IMR-90 (cell line): ENCODE measurements at regions not wholly inside any gene's neighbourhood (a gene's known extent, or its start where the extent isn't known, plus 50 kb on each side); places are given as distances from the start of the nearest gene placed in this dataset.

ENCODE experiments used
- ATAC-seq: fragments of 200-7000 bp; cut with Tn5 transposase; 2 replicates; pipeline ENCODE4 v1.9.1; 2020; ENCODE audit warnings: low read depth, mild to moderate bottlenecking, moderate library complexity
- BruUV-seq: library from RNA; stranded (reverse); fragments of 400-500 nt; replicated peaks from 2 replicates; lab custom pipeline; 2021; lab: Mats Ljungman, UMichigan
- CTCF ChIA-PET: fragments of 300-600 bp; formaldehyde crosslinking; extraction: SDS; loops from one replicate; lab custom pipeline; 2021; ENCODE audit warnings: antibody characterized with exemption; lab: Yijun Ruan, JAX
- POLR2A ChIA-PET: fragments of 300-600 bp; sonication (Branson Sonifier 250); formaldehyde crosslinking; loops from one replicate; lab custom pipeline; 2022; ENCODE audit warnings: antibody characterized with exemption; ENCODE audit not compliant: unreplicated experiment; lab: Charles Lee
- DNase-seq: peaks from one replicate; pipeline ENCODE4 v3.0.0; 2013
- H2AFZ ChIP-seq: replicated peaks from 2 replicates; pipeline ENCODE3; 2013; ENCODE audit warnings: low read length, mild to moderate bottlenecking; ENCODE audit not compliant: poor library complexity
- H2AK5ac ChIP-seq: 2 replicates; pipeline ENCODE4 v1.6.1; 2013; ENCODE audit warnings: low read depth, low read length, inconsistent platforms
- H2AK9ac ChIP-seq: replicated peaks from 2 replicates; pipeline ENCODE3; 2013; ENCODE audit warnings: mild to moderate bottlenecking, low read depth, low read length, moderate library complexity; ENCODE audit not compliant: poor library complexity
- H2BK120ac ChIP-seq: 2 replicates; pipeline ENCODE4 v1.6.1; 2013; ENCODE audit warnings: low read depth, low read length, inconsistent platforms
- H2BK15ac ChIP-seq: 3 replicates; pipeline ENCODE4 v1.6.1; 2013; ENCODE audit warnings: low read depth, low read length, inconsistent platforms
- H2BK20ac ChIP-seq: 2 replicates; pipeline ENCODE4 v1.6.1; 2013; ENCODE audit warnings: low read depth, mild to moderate bottlenecking, inconsistent platforms, low read length, moderate library complexity
- H2BK5ac ChIP-seq: 2 replicates; pipeline ENCODE4 v1.6.1; 2013; ENCODE audit warnings: mild to moderate bottlenecking, low read depth, low read length, inconsistent platforms; ENCODE audit not compliant: poor library complexity, severe bottlenecking
- H3K14ac ChIP-seq: replicated peaks from 2 replicates; pipeline ENCODE4 v1.6.1; 2013; ENCODE audit warnings: low read depth, low read length, inconsistent platforms
- H3K18ac ChIP-seq: 2 replicates; pipeline ENCODE4 v1.6.1; 2013; ENCODE audit warnings: low read depth, low read length, control low read depth
- H3K23ac ChIP-seq: 2 replicates; pipeline ENCODE4 v1.6.1; 2013; ENCODE audit warnings: low read depth, low read length, inconsistent platforms
- H3K27ac ChIP-seq: 2 replicates; pipeline ENCODE4 v1.5.1; 2013; ENCODE audit warnings: mild to moderate bottlenecking, control low read depth, low read length; ENCODE audit not compliant: insufficient read depth
- H3K27me3 ChIP-seq: 2 replicates; pipeline ENCODE4 v1.6.1; 2013; ENCODE audit warnings: low read length; ENCODE audit not compliant: control insufficient read depth, insufficient read depth
- H3K36me3 ChIP-seq: 2 replicates; pipeline ENCODE4 v1.6.1; 2013; ENCODE audit warnings: low read length, mixed read lengths; ENCODE audit not compliant: control insufficient read depth, insufficient read depth
- H3K4ac ChIP-seq: 2 replicates; pipeline ENCODE4 v1.6.1; 2013; ENCODE audit warnings: low read depth, low read length, inconsistent platforms
- H3K4me1 ChIP-seq: 2 replicates; pipeline ENCODE4 v1.6.1; 2013; ENCODE audit warnings: low read length, mixed read lengths; ENCODE audit not compliant: control insufficient read depth, insufficient read depth
- H3K4me2 ChIP-seq: 2 replicates; pipeline ENCODE4 v1.6.1; 2013; ENCODE audit warnings: low read depth, mild to moderate bottlenecking, control low read depth, low read length, moderate library complexity
- H3K4me3 ChIP-seq: 2 replicates; pipeline ENCODE4 v1.5.1; 2013; ENCODE audit warnings: low read depth, mild to moderate bottlenecking, control low read depth, low read length, moderate library complexity; ENCODE audit not compliant: insufficient read depth
- H3K56ac ChIP-seq: 2 replicates; pipeline ENCODE4 v1.6.1; 2013; ENCODE audit warnings: low read length, inconsistent platforms; ENCODE audit not compliant: insufficient read depth; ENCODE audit errors: extremely low read depth
- H3K79me1 ChIP-seq, 2 experiments: 2 replicates each; pipeline ENCODE4 v1.6.1; 2013; ENCODE audit warnings: low read length in 2 of 2, inconsistent platforms in 1 of 2, low read depth in 1 of 2
- H3K9ac ChIP-seq: 2 replicates; pipeline ENCODE4 v1.6.1; 2013; ENCODE audit warnings: low read depth, low read length, control low read depth
- H3K9me1 ChIP-seq: 2 replicates; pipeline ENCODE4 v1.6.1; 2013; ENCODE audit warnings: low read length, inconsistent platforms; ENCODE audit not compliant: insufficient read depth
- H3K9me3 ChIP-seq: 2 replicates; pipeline ENCODE4 v1.6.1; 2013; ENCODE audit warnings: low read length; ENCODE audit not compliant: control insufficient read depth, insufficient read depth
- H4K20me1 ChIP-seq: 2 replicates; pipeline ENCODE4 v1.6.1; 2013; ENCODE audit warnings: low read length, inconsistent platforms; ENCODE audit not compliant: insufficient read depth
- H4K5ac ChIP-seq: 2 replicates; pipeline ENCODE4 v1.6.1; 2013; ENCODE audit warnings: mild to moderate bottlenecking, low read depth, low read length, control low read depth
- H4K8ac ChIP-seq, 2 experiments: 2 replicates each; pipeline ENCODE4 v1.6.1; 2013; ENCODE audit warnings: low read depth in 2 of 2, low read length in 2 of 2, control low read depth in 1 of 2, inconsistent platforms in 1 of 2
- H4K91ac ChIP-seq: 2 replicates; pipeline ENCODE4 v1.6.1; 2013; ENCODE audit warnings: low read depth, low read length, inconsistent platforms; ENCODE audit not compliant: insufficient read depth
- BHLHE40 ChIP-seq: fragments of 150-350 bp; IDR thresholded peaks from 2 replicates; pipeline ENCODE4 v1.6.1; 2016; ENCODE audit warnings: mild to moderate bottlenecking, low read depth, low read length
- CEBPB ChIP-seq: IDR thresholded peaks from 2 replicates; pipeline ENCODE4 v1.6.1; 2012; ENCODE audit warnings: low read depth, low read length, improper control_type of control experiment
- CHD1 ChIP-seq: IDR thresholded peaks from 2 replicates; pipeline ENCODE4 v1.6.1; 2012; ENCODE audit warnings: low read depth, low read length, improper control_type of control experiment
- FOS ChIP-seq: fragments of 150-350 bp; IDR thresholded peaks from 2 replicates; pipeline ENCODE4 v1.6.1; 2016; ENCODE audit warnings: low read depth, low read length
- MAFK ChIP-seq: IDR thresholded peaks from 2 replicates; pipeline ENCODE4 v1.6.1; 2012; ENCODE audit warnings: low read depth, low read length, improper control_type of control experiment
- MAZ ChIP-seq: IDR thresholded peaks from 2 replicates; pipeline ENCODE4 v1.6.1; 2012; ENCODE audit warnings: low read depth, mild to moderate bottlenecking, low read length, improper control_type of control experiment, moderate library complexity, borderline replicate concordance
- MXI1 ChIP-seq: IDR thresholded peaks from 2 replicates; pipeline ENCODE4 v1.6.1; 2012; ENCODE audit warnings: low read depth, mild to moderate bottlenecking, low read length, moderate library complexity, borderline replicate concordance
- NFE2L2 ChIP-seq: fragments of 150-350 bp; IDR thresholded peaks from 2 replicates; pipeline ENCODE4 v1.6.1; 2016; ENCODE audit warnings: low read depth, mild to moderate bottlenecking, low read length
- POLR2A ChIP-seq: IDR thresholded peaks from 2 replicates; pipeline ENCODE4 v1.6.1; 2012; ENCODE audit warnings: mild to moderate bottlenecking, low read depth, low read length
- RAD21 ChIP-seq: IDR thresholded peaks from 2 replicates; pipeline ENCODE4 v1.6.1; 2012; ENCODE audit warnings: low read length, improper control_type of control experiment
- RCOR1 ChIP-seq: IDR thresholded peaks from 2 replicates; pipeline ENCODE4 v1.6.1; 2012; ENCODE audit warnings: mild to moderate bottlenecking, low read length, improper control_type of control experiment; ENCODE audit not compliant: insufficient replicate concordance
- RFX5 ChIP-seq: IDR thresholded peaks from 2 replicates; pipeline ENCODE4 v1.8.0; 2012; ENCODE audit warnings: low read depth, mild to moderate bottlenecking, low read length, moderate library complexity
- SMC3 ChIP-seq: fragments of 150-350 bp; IDR thresholded peaks from 2 replicates; pipeline ENCODE4 v1.6.1; 2016; ENCODE audit warnings: low read depth, mild to moderate bottlenecking, antibody characterized with exemption, low read length, moderate library complexity
- WGBS, 2 experiments: methylation state at CpG; one replicate each; pipeline versions ENCODE4 v1.1.5 to v1.1.7; 2013; ENCODE audit warnings: missing lambda C conversion rate in 2 of 2; ENCODE audit not compliant: insufficient read length in 1 of 2; ENCODE audit errors: extremely low coverage in 2 of 2; 5-methylcytosine and 5-hydroxymethylcytosine counted together
- dilution Hi-C: fragments of 300-500 bp; cut with HindIII; formaldehyde crosslinking; loops from one replicate; pipeline ENCODE4 v1.14.3; 2018; ENCODE audit warnings: low sequenced_read_pairs; ENCODE audit not compliant: unreplicated experiment
- in situ Hi-C: fragments of 300-500 bp; cut with MboI; formaldehyde crosslinking; loops from 3 replicates; pipeline ENCODE4 v1.14.3; 2019; ENCODE audit warnings: low sequenced_read_pairs, inconsistent platforms, mixed read lengths
- intact Hi-C: fragments of 100-400 bp; cut with micrococcal nuclease; formaldehyde crosslinking; loops from 2 replicates; pipeline ENCODE4 v1.10.0; 2022
- TF ChIP-seq, protein P1 (sequence below): conservative IDR thresholded peaks from 2 replicates; pipeline ENCODE4 v1.5.1; 2012; ENCODE audit warnings: mild to moderate bottlenecking, low read depth, low read length, improper control_type of control experiment
- TF ChIP-seq, protein P2 (sequence below): fragments of 150-350 bp; IDR thresholded peaks from 2 replicates; pipeline ENCODE4 v1.6.1; 2017; ENCODE audit warnings: mild to moderate bottlenecking, antibody characterized with exemption, low read length, low read depth
- TF ChIP-seq, protein P3 (sequence below): fragments of 150-350 bp; IDR thresholded peaks from 2 replicates; pipeline ENCODE4 v1.6.1; 2016; ENCODE audit warnings: low read depth, mild to moderate bottlenecking, low read length, moderate library complexity, borderline replicate concordance

DNA sequence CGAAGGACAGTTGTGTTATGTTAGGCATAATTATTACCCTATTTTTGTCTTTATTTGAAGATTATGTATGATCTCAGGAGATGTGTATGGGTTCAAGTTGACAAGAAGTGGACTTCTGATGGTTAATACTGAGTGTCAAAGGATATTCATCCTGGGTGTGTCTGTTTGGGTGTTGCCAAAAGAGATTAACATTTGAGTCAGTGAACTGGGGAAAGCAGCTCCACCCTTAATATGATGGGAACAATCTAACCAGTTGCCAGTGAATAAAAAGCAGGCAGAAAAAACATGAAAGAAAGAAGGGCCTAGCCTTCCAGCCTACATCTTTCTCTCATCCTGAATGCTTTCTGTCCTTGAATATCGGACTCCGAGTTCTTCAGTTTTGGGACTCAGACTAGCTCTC is 332.6 kb downstream of the DTHD1 start:
- Histone ChIP-seq H2BK15ac (no peak overlapping the region), H4K5ac (no peak overlapping the region), H3K27ac (no peak overlapping the region), H3K36me3 (no peaks in the 10 kb centered on the region), H2BK5ac (no peak overlapping the region), H3K27me3 (no peaks in the 10 kb centered on the region), H4K91ac (no peak overlapping the region), H2AK9ac (no peak overlapping the region), H3K23ac (no peak overlapping the region), H4K20me1 (no peaks in the 10 kb centered on the region), H3K18ac (no peak overlapping the region), H2AFZ (no peak overlapping the region), H3K4me2 (no peak overlapping the region), H2BK120ac (no peak overlapping the region), H3K56ac (no peak overlapping the region), H4K8ac (no peak overlapping the region), H3K9me3 (no peaks in the 10 kb centered on the region), H3K79me1 (no peaks in the 10 kb centered on the region), H2BK20ac (no peak overlapping the region), H3K9me1 (no peaks in the 10 kb centered on the region), H3K14ac (no peak overlapping the region), H3K4me3 (no peak overlapping the region), H3K4ac (no peak overlapping the region), H2AK5ac (no peak overlapping the region), H3K9ac (no peak overlapping the region), H3K4me1 (no peaks in the 10 kb centered on the region)
- no CpG with 5 or more reads among the region's 3 CpGs for WGBS, 2 experiments
- ChIA-PET POLR2A (no interaction called here), CTCF (no interaction called here)
- intact Hi-C loops = loop anchor here (5.0 kb wide), 1 partner anchor 48 kb away; no protein-coding TSS in a partner anchor
- dilution Hi-C loops = no loop called here
- in situ Hi-C loops = no loop called here
- no peak for TF ChIP-seq FOS
- TF ChIP-seq, protein P1, sequence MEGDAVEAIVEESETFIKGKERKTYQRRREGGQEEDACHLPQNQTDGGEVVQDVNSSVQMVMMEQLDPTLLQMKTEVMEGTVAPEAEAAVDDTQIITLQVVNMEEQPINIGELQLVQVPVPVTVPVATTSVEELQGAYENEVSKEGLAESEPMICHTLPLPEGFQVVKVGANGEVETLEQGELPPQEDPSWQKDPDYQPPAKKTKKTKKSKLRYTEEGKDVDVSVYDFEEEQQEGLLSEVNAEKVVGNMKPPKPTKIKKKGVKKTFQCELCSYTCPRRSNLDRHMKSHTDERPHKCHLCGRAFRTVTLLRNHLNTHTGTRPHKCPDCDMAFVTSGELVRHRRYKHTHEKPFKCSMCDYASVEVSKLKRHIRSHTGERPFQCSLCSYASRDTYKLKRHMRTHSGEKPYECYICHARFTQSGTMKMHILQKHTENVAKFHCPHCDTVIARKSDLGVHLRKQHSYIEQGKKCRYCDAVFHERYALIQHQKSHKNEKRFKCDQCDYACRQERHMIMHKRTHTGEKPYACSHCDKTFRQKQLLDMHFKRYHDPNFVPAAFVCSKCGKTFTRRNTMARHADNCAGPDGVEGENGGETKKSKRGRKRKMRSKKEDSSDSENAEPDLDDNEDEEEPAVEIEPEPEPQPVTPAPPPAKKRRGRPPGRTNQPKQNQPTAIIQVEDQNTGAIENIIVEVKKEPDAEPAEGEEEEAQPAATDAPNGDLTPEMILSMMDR = no peak
- TF ChIP-seq MXI1 = no peak
- TF ChIP-seq, protein P2, sequence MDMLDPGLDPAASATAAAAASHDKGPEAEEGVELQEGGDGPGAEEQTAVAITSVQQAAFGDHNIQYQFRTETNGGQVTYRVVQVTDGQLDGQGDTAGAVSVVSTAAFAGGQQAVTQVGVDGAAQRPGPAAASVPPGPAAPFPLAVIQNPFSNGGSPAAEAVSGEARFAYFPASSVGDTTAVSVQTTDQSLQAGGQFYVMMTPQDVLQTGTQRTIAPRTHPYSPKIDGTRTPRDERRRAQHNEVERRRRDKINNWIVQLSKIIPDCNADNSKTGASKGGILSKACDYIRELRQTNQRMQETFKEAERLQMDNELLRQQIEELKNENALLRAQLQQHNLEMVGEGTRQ = no peak
- TF ChIP-seq MAFK = no peak
- no peak for TF ChIP-seq CEBPB
- TF ChIP-seq SMC3 = no peak
- TF ChIP-seq, protein P3, sequence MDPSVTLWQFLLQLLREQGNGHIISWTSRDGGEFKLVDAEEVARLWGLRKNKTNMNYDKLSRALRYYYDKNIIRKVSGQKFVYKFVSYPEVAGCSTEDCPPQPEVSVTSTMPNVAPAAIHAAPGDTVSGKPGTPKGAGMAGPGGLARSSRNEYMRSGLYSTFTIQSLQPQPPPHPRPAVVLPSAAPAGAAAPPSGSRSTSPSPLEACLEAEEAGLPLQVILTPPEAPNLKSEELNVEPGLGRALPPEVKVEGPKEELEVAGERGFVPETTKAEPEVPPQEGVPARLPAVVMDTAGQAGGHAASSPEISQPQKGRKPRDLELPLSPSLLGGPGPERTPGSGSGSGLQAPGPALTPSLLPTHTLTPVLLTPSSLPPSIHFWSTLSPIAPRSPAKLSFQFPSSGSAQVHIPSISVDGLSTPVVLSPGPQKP = no peak
- TF ChIP-seq RFX5 = no peak
- TF ChIP-seq POLR2A = no peak
- TF ChIP-seq MAZ = no peak
- TF ChIP-seq NFE2L2 = no peak
- no peak for TF ChIP-seq RCOR1
- TF ChIP-seq BHLHE40 = no peak
- no peak for TF ChIP-seq RAD21
- TF ChIP-seq CHD1 = no peak
- DNase-seq (no peak), ATAC-seq (no peak)
- BruUV-seq = no TSS peak
